ENCODE measurements at regions not wholly inside any gene's neighbourhood (a gene's known extent, or its start where the extent isn't known, plus 50 kb on each side); places are given as distances from the start of the nearest gene placed in this dataset.

- no peak for TF ChIP-seq CTCF (conservative IDR thresholded peaks at IDR 0.05; ENCODE audit: low read depth in 2 of 2)
- TF ChIP-seq ZNF331 (CRISPR knock-in tag; IDR thresholded peaks at IDR 0.05; ENCODE audit: low read depth), result no peak
- TF ChIP-seq EZH2 (IDR thresholded peaks at IDR 0.05; ENCODE audit: low read depth, unreplicated experiment), result no peak
- TF ChIP-seq POLR2AphosphoS5 (IDR thresholded peaks at IDR 0.05; ENCODE audit: low read depth), result no peak
These were observed 979.7 kb upstream of the TMEM132C start for GRCh38 chr12:127287256-127287655.
